ENCODE measurements at regions not wholly inside any gene's neighbourhood (a gene's known extent, or its start where the extent isn't known, plus 50 kb on each side); places are given as distances from the start of the nearest gene placed in this dataset.
A peak's percentile ranks its signal among the peaks of the same experiment; 100 is the strongest.

DNA sequence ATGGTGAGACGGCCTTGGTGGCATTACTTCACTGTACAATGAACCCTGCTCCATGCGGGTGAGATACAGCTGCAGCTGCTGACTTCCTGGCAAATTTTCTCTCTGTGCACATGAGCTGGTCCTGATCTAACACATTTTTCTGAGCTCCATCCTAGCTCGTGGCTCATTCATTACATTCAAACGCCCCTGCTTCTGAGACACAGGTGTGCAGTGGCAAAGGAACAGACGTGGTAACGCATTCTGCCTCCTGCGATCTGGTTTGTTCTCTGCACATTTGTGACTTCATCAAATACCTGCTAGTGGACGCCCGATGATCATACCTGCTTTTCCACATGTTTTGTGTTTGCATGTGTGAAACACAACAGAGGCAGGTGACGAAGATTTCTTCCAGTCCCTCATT is 189.6 kb upstream of the PDE10A start:
- Histone ChIP-seq H3K9ac (ENCODE audit: low read depth, low read length) (no peak overlapping the region), H3K27me3 (ENCODE audit: insufficient read depth, low read length, poor library complexity) (no peaks in the 10 kb centered on the region), H3K27ac (ENCODE audit: low read length) (no peak overlapping the region), H3K79me2 (ENCODE audit: insufficient read depth, low read length) (no peaks in the 10 kb centered on the region), H3K4me1 (ENCODE audit: insufficient read depth, low read length) (peaks cover 10% of the 10 kb centered on the region), H3K9me3 (ENCODE audit: insufficient read depth, low read length, severe bottlenecking) (no peaks in the 10 kb centered on the region), H3K4me2 (ENCODE audit: insufficient read depth, low read length) (no peak overlapping the region), H4K20me1 (ENCODE audit: insufficient read depth, low read length) (no peaks in the 10 kb centered on the region), H3K4me3 (ENCODE audit: low read depth in 1 of 2, low read length in 2 of 2) (no peak overlapping the region), H2AFZ (ENCODE audit: low read depth, low read length) (no peak overlapping the region), H3K36me3 (ENCODE audit: insufficient read depth, low read length) (no peaks in the 10 kb centered on the region)
- DNase-seq (no peak), ATAC-seq (ENCODE audit: insufficient read depth, low read depth) (no peak)
- TF ChIP-seq, protein P1, sequence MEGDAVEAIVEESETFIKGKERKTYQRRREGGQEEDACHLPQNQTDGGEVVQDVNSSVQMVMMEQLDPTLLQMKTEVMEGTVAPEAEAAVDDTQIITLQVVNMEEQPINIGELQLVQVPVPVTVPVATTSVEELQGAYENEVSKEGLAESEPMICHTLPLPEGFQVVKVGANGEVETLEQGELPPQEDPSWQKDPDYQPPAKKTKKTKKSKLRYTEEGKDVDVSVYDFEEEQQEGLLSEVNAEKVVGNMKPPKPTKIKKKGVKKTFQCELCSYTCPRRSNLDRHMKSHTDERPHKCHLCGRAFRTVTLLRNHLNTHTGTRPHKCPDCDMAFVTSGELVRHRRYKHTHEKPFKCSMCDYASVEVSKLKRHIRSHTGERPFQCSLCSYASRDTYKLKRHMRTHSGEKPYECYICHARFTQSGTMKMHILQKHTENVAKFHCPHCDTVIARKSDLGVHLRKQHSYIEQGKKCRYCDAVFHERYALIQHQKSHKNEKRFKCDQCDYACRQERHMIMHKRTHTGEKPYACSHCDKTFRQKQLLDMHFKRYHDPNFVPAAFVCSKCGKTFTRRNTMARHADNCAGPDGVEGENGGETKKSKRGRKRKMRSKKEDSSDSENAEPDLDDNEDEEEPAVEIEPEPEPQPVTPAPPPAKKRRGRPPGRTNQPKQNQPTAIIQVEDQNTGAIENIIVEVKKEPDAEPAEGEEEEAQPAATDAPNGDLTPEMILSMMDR (IDR thresholded peaks at IDR 0.05; ENCODE audit: borderline replicate concordance, extremely low read depth, low read length, poor library complexity, severe bottlenecking): no peak
- no peak for TF ChIP-seq EZH2 (IDR thresholded peaks at IDR 0.05; ENCODE audit: borderline replicate concordance, low read depth, low read length, severe bottlenecking)

DNA sequence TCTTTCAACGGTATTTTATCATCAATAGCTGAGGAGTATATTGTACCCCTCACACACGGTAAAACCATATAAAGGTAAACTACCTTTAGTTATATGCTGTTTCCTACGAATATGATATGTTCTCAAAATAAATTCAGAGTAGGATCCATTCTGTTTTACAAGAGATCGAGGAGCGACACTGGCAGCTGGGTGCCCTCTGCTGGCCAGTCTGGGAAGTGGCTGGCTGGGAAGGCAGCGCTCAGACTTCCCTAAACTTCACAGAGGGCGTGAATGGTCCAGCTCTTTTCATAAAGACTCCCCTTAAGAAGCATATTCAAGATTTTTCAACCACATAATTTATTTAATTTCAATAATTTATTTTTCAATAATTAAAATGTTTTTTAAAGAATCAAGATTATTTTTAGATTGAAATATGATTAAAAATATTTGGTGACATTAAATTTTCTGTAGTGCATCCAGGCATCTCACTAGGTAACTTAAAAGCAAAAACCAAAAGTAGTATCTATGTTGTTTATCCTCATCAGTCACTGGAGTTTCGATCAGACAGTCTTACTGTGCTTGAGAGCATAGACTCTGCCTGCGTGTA is 187.5 kb upstream of the PDE10A start:
- no peaks in the 10 kb centered on the region for H3K27me3 ChIP-seq (ENCODE audit: insufficient read depth, low read length, poor library complexity)
- H3K9ac ChIP-seq (ENCODE audit: low read depth, low read length): no peak overlapping the region
- no peaks in the 10 kb centered on the region for H3K36me3 ChIP-seq (ENCODE audit: insufficient read depth, low read length)
- H3K79me2 ChIP-seq (ENCODE audit: insufficient read depth, low read length): no peaks in the 10 kb centered on the region
- no peak overlapping the region for H2AFZ ChIP-seq (ENCODE audit: low read depth, low read length)
- no peak overlapping the region for H3K4me3 ChIP-seq (ENCODE audit: low read depth in 1 of 2, low read length in 2 of 2)
- H3K4me1 ChIP-seq (ENCODE audit: insufficient read depth, low read length): peaks cover 10% of the 10 kb centered on the region
- DNase-seq: peak; percentile 72
- no peaks in the 10 kb centered on the region for H4K20me1 ChIP-seq (ENCODE audit: insufficient read depth, low read length)
- no peaks in the 10 kb centered on the region for H3K9me3 ChIP-seq (ENCODE audit: insufficient read depth, low read length, severe bottlenecking)
- peak; percentile 80 for ATAC-seq (ENCODE audit: insufficient read depth, low read depth)
- TF ChIP-seq EZH2 (IDR thresholded peaks at IDR 0.05; ENCODE audit: borderline replicate concordance, low read depth, low read length, severe bottlenecking): no peak
- TF ChIP-seq, protein P1 (IDR thresholded peaks at IDR 0.05; ENCODE audit: borderline replicate concordance, extremely low read depth, low read length, poor library complexity, severe bottlenecking): peak; percentile 94
- 0 out of 2 replicates have a peak overlapping the region, but pooled peaks have one; percentile 1 for H3K4me2 ChIP-seq (ENCODE audit: insufficient read depth, low read length)
- H3K27ac ChIP-seq (ENCODE audit: low read length): no peak overlapping the region

DNA sequence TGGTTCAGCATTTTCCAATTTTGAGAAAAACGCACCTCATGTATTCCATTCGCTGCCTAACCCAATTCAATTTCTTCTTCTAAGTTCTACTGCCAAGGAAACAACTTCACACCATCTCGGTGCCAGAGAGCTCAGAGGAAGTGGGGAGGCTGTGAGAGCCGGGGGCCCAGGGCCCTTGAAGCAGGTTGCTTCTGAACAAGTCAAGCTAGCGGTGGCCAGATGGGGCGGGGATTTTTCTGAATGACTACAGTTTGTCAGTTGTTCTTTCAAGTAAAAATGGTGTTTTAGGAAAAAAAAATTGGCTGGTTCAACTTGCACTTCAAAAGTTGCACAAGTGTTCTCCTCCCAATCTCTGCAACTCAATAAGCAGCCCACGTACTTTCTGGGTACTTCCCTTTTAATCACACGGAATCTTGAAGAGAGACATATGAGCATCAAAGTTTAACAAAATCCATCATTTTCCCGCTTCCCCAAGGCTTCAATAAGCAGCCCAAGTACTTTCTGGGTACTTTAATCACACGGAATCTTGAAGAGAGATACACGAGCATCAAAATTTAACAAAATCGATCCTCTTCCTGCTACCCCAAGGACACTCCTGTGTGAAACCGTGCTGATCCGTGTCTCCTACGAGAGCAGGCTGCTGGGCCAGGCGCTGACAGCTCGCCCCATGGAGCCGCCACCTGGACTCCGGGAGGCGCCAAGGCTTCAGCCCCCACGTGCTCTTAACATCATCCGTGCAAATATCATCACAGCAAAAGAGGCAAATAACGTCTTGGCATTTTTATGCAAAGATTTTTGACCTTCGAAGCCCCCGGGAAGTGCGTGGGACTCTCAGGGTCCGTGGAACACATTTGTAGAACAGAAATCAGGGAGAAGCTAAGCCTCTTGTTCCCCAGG is 186.7 kb upstream of the PDE10A start:
- DNase-seq: peak; percentile 61
- no peaks in the 10 kb centered on the region for H3K79me2 ChIP-seq (ENCODE audit: insufficient read depth, low read length)
- peaks cover 10% of the 10 kb centered on the region for H3K4me1 ChIP-seq (ENCODE audit: insufficient read depth, low read length)
- H3K9ac ChIP-seq (ENCODE audit: low read depth, low read length): no peak overlapping the region
- H4K20me1 ChIP-seq (ENCODE audit: insufficient read depth, low read length): no peaks in the 10 kb centered on the region
- H3K9me3 ChIP-seq (ENCODE audit: insufficient read depth, low read length, severe bottlenecking): no peaks in the 10 kb centered on the region
- ATAC-seq (ENCODE audit: insufficient read depth, low read depth): peak; percentile 78
- no peak for TF ChIP-seq EZH2 (IDR thresholded peaks at IDR 0.05; ENCODE audit: borderline replicate concordance, low read depth, low read length, severe bottlenecking)
- peaks cover 6% of the 10 kb centered on the region for H3K27me3 ChIP-seq (ENCODE audit: insufficient read depth, low read length, poor library complexity)
- no peaks in the 10 kb centered on the region for H3K36me3 ChIP-seq (ENCODE audit: insufficient read depth, low read length)
- H3K4me2 ChIP-seq (ENCODE audit: insufficient read depth, low read length): 0 out of 2 replicates have a peak overlapping the region, but pooled peaks have one; percentile 1
- H3K4me3 ChIP-seq (ENCODE audit: low read depth in 1 of 2, low read length in 2 of 2): no peak overlapping the region
- H2AFZ ChIP-seq (ENCODE audit: low read depth, low read length): no peak overlapping the region
- H3K27ac ChIP-seq (ENCODE audit: low read length): no peak overlapping the region

DNA sequence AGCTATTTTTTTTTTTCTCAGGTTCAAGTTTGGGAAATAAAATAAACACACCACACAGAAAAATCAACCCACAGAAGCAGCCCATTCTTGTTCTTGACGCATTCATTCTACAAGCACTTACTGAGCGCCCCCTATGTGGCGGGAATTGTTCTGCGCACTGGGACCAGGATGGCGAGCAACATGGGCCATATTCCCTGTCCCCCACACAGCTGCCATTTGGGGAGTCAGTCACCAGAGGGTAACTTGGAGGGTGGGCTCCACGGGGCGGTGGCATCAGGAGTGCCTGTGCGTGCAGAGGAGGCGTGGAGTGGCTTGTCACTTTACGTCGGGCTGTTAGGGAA is 185.0 kb upstream of the PDE10A start:
- Histone ChIP-seq H3K9ac (ENCODE audit: low read depth, low read length) (no peak overlapping the region), H3K4me1 (ENCODE audit: insufficient read depth, low read length) (peaks cover 10% of the 10 kb centered on the region), H2AFZ (ENCODE audit: low read depth, low read length) (no peak overlapping the region), H3K27me3 (ENCODE audit: insufficient read depth, low read length, poor library complexity) (peaks cover 8% of the 10 kb centered on the region), H3K4me2 (ENCODE audit: insufficient read depth, low read length) (no peak overlapping the region), H3K27ac (ENCODE audit: low read length) (no peak overlapping the region), H3K36me3 (ENCODE audit: insufficient read depth, low read length) (no peaks in the 10 kb centered on the region), H3K79me2 (ENCODE audit: insufficient read depth, low read length) (no peaks in the 10 kb centered on the region), H4K20me1 (ENCODE audit: insufficient read depth, low read length) (no peaks in the 10 kb centered on the region), H3K4me3 (ENCODE audit: low read depth in 1 of 2, low read length in 2 of 2) (no peak overlapping the region), H3K9me3 (ENCODE audit: insufficient read depth, low read length, severe bottlenecking) (no peaks in the 10 kb centered on the region)
- DNase-seq (no peak), ATAC-seq (ENCODE audit: insufficient read depth, low read depth) (no peak)
- no peak for TF ChIP-seq EZH2 (IDR thresholded peaks at IDR 0.05; ENCODE audit: borderline replicate concordance, low read depth, low read length, severe bottlenecking)
- TF ChIP-seq, protein P1 (IDR thresholded peaks at IDR 0.05; ENCODE audit: borderline replicate concordance, extremely low read depth, low read length, poor library complexity, severe bottlenecking): peak; percentile 36

Data from DND-41 (cell line).